Left ventricle myocardium superior (tissue), 1 donor: ENCODE measurements at regions not wholly inside any gene's neighbourhood (a gene's known extent, or its start where the extent isn't known, plus 50 kb on each side); places are given as distances from the start of the nearest gene placed in this dataset.
A peak's percentile ranks its signal among the peaks of the same experiment; 100 is the strongest.
"Not testable (repeated sequence)": the region's sequence is repeated elsewhere in the genome, so short reads cannot be mapped to it uniquely, and the experiment has no call there.

Source experiments
- ATAC-seq: fragments of 200-7000 bp; cut with Tn5 transposase; one replicate; pipeline ENCODE4 v1.9.1; 2020; ENCODE audit warnings: mild to moderate bottlenecking, moderate library complexity
- DNase-seq: peaks from one replicate; pipeline ENCODE4 v3.0.0-alpha.2; 2020
- intact Hi-C: fragments of 100-400 bp; cut with micrococcal nuclease; formaldehyde crosslinking; loops from one replicate; pipeline ENCODE4 v1.11.0; 2022
- donor health status: DM: no; HTN: yes; CAD: no; lungs with severe emphysema.

DNA sequence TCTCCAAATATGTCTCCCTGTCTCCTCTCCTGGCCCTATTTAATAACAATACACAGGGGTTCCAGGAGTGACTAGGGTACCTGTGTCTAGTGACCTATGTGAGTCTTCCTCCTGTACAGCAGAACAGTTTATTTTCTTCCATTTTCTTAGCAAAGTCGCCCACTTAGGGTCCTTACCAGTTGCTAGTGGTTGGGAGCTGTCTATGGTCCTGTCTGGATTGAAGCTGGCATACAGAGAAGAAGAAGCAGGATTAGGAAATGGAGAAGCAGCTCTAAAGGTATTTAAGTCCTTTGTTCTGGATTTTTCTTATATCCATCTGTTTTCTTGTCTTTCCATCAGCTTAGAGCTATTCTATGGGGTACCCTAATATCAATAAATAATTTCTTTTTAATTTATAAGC, 587.1 kb upstream of the CPEB2 start:
- ATAC-seq: no peak
- intact Hi-C loops: no loop called here
- no peak for DNase-seq

DNA sequence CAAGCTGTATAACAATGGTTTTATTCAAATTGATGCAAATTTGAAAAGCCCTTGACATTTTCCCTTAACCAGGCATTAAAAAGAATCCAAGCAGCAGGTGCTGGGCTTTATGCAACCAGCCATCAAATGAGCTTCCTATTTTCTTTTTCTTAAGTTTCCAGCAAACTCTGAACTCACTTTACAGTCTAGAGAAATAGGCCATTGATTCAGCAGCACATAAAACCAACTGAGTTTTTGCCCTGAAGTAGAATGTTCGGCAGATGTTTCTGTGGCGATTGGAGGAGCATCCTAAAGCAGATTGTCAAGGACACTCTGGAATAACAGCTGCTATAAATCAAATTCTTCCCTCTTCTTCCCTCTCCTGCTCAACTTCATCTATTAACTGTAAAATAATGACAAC, 582.8 kb upstream of the CPEB2 start:
- ATAC-seq: no peak
- no peak for DNase-seq
- intact Hi-C loops: no loop called here

DNA sequence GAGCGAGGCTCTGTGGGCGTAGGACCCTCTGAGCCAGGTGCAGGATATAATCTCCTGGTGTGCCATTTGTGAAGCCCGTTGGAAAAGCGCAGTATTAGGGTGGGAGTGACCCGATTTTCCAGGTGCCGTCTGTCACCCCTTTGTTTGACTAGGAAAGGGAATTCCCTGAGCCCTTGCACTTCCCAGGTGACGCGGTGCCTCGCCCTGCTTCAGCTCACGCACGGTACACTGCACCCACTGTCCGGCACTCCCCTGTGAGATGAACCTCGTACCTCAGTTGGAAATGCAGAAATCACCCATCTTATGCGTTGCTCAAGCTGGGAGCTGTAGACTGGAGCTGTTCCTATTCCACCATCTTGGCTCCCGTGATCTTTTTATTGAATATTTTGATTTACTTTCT, 576.0 kb upstream of the CPEB2 start:
- intact Hi-C loops, ATAC-seq, DNase-seq: not testable (repeated sequence)

DNA sequence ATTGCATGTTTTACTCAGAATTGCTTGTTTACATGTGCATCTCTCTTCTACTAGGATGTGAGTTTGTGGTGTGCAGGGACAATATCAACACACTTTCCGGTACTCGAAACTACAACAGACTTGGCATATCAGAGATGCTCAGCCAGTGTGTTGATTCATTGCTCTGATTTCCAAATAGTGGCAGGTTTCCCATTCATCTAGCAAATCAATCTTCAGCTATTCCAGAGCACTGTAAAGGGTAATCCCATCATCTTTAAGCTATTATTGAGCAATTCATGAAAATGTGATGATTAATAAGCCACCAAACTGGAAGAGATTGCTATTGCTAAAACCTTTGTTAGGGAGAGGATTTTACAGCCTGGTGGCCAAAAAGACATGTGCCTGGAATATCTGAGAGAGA, 574.2 kb upstream of the CPEB2 start:
- ATAC-seq: no peak

DNA sequence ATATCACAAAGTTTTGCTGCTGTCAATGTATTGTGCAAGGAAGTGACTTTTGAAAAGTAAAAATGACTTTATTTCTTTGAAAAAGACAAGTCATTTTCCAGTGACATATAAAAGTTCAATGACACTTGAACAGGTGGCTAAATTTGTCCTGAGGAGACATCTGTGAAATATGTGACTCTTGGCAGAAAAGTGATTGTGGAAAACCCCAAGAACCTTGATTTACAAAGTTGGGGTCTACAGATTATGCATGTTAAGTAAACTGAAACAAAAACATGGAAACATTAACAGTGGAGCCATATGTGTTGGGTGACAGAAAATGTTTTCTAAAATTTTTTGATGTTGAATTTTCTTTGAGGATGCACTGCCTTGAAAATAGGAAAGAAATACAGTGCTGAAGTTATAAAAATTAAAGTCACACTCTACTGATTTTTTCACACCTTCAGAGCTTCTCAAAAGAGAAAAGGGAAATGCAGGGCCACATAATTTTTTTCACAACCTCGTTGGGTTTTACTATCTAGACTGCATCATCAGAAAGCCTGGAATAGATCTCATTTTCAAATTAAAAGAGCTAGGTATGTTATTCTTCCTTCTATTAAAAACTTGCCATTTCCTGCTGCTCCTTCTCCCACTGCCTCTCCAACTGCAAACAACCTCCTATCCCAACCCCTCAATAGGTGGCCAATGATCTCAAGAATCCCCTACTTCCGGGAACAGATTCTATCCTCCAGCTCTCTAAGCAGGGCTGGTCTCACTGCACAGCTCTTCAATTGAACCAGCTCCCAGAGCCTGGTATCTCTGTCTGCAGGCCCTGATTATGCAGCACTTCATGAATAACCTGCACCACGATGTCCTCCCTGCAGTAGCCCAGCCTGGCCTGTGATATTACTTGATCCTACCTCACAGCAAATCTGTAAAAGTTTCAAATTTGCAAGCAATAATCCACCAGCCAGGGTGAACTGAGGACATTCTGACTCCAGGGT, 570.8 kb upstream of the CPEB2 start:
- intact Hi-C loops: no loop called here
- DNase-seq (no peak), ATAC-seq (peak; percentile 86)

More for the DNA sequence above, 574.2 kb upstream of the CPEB2 start:
- intact Hi-C loops: no loop called here
- DNase-seq: no peak

DNA sequence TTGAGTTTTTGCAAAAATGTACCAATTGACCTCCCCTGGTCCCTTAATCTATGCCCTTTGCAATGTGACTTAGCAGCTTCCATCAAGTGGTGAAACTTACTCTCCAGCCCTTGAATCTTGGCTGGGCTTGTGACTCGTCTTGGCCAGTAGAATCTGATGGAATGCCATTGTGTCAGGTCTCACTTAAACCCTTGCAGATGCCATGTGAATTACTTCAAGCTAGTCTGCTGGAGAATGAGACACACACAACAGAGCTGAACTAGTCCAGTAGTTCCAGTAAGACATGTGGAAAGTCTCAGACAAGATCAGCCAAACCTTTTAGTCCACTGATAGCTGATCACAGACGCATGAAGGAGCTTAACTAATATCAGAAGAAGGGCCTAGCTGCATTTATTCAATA, 567.8 kb upstream of the CPEB2 start:
- intact Hi-C loops: no loop called here
- ATAC-seq: peak; percentile 63
- DNase-seq: no peak

DNA sequence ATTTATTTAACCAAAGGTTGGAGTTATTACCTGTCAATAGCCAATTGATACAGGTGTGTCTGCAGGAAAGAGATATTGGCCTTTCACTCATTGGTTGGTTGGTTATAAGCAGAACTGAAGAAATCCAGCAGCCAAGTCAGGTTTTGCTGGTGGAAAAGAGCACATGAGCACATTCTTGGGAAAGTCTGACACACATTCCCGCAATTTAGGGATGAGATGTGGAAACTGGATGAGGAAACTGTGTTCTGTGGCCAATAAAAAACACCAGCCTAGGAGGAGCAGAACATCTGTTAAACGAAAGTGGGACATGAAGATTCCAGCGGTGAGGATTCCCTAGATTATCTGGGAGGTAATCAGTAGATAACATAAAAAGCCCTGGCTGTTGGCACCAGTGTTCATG, 567.4 kb upstream of the CPEB2 start:
- ATAC-seq: no peak
- intact Hi-C loops: no loop called here
- DNase-seq: no peak

DNA sequence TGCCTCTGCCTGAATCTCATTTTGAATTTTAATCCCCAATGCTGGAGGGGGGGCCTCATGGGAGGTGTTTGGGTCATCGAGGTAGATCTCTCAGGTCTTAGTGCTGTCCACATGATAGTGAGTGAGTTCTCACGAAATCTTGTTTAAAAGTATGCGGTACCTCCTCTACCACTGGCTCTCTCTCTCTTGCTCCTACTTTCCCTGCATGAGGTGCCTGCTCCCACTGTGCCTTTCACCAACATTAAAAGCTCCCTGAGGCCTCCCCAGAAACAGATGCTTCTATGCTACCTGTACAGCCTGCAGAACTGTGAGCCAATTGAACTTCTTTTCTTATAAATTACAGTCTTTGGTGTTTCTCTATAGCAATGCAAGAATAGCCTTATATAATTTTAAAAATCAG, 560.7 kb upstream of the CPEB2 start:
- DNase-seq (no peak), ATAC-seq (no peak)
- intact Hi-C loops: no loop called here

DNA sequence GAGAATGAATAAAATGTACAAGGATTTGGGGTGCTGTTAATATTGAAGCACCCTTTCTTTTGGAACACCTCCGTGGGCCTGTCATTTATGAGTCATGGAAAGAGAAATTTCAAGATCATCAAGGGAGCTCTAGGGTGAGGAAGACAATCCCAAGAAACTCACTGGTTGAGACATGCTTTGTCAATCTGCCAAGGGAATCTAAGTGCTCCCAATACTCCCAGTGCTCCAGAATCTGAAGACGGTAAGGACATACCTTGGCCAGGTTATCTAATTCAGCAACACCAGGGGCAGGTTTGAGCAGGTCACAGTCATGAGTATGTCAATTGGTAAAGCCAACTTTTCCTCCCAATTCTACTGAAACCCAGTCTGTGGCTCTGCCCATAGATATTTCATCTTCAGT, 556.4 kb upstream of the CPEB2 start:
- intact Hi-C loops: no loop called here
- ATAC-seq: no peak
- no peak for DNase-seq

DNA sequence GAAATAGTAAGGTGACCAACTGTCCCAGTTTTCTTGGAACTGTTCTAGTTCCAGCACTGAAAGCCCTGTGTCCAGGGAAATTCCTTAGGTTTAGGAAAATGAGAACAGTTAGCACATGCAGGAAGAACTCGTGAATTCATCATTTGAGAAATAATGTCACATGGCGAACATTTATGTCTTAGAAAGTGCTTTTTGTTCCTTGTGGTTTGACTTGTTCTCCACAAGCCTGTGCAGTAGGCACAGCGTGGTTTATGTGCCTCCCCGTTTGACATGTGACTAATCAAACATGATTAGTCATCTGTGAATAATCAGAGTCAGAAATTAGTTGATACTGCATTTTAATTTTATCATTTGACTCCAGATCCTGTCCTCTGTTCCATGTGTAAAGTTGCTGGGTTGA, 556.0 kb upstream of the CPEB2 start:
- ATAC-seq (no peak), DNase-seq (no peak)

DNA sequence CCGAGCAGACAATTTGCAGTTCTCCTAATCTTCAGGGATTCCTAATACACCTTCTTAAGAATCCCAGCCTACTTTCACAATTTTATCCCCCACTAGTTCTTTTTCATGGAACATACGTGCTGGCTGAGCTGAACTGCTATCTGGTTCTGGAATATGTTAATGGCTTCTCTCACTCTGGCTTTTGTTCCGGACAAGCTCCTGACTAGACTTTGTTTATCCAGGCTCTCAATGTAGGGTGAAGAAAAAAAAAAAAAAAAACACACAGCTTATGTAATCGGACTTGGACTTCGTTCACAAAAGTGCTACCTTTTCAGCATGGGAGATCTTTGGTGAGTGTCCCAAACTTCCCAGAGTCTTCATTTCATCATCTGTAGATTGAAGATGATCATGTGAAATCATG, 555.4 kb upstream of the CPEB2 start:
- intact Hi-C loops: no loop called here
- DNase-seq: no peak
- ATAC-seq: peak; percentile 73

More for the DNA sequence above, 556.0 kb upstream of the CPEB2 start:
- intact Hi-C loops: no loop called here

DNA sequence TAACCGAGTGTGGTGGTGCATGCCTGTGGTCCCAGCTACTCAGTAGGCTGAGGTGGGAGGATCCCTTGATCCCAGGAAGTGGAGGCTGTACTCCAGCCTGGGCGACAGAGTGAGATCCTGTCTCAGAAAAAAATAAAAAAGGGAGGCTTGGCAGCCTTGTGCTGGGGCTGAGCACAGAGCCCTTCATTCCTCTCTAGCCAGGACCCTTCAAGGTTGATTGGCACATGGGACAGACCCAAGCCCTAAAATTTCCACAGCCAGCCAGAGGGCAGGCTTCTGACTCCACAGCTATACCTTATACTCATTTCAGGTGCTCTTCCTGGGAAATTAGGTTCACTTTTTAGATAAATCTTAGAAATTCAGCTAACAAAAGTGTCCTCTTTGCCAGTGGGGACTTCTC, 553.0 kb upstream of the CPEB2 start:
- peak; percentile 67 for ATAC-seq
- DNase-seq: no peak

DNA sequence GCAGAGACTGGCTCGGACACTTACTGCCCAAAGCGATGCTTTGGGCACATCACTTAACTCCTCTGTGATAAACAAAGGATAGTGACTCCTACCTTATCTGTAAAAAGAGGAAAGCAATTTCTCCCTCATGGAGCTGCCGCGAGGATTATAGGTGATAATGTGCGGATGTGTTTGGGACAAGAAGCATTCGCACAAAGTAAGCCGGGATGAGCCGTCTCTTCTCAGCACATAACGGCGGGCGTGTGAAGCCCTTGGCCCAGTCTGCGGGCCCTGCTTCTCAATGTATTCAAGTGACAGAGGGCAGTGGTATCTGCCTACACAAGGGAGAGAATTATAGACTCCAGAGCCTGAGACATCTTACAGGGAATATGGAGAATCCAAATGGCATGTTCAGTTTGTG, 550.3 kb upstream of the CPEB2 start:
- intact Hi-C loops: no loop called here
- peak; percentile 24 for ATAC-seq

More for the DNA sequence above, 553.0 kb upstream of the CPEB2 start:
- intact Hi-C loops: no loop called here

DNA sequence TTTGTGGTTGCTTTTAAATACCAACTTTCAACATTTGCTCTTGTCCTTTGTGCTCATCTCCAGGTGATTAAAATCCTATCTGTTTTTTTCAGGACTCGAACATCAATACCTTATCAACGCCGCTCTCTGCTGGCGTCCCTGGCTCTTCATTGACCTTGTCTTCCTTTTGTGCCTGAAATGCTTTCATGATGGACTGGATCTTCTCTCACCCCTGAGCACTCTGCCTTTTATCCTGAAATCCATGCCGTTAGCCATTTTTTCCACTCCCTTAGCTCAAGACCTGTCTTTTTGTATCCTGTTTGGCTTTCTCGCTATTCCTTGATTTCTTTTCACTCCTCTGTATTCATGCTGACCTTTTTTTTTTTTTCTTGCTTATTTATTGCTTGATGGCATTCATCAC, 549.5 kb upstream of the CPEB2 start:
- intact Hi-C loops: no loop called here
- DNase-seq (no peak), ATAC-seq (no peak)

More for the DNA sequence above, 550.3 kb upstream of the CPEB2 start:
- DNase-seq: no peak

DNA sequence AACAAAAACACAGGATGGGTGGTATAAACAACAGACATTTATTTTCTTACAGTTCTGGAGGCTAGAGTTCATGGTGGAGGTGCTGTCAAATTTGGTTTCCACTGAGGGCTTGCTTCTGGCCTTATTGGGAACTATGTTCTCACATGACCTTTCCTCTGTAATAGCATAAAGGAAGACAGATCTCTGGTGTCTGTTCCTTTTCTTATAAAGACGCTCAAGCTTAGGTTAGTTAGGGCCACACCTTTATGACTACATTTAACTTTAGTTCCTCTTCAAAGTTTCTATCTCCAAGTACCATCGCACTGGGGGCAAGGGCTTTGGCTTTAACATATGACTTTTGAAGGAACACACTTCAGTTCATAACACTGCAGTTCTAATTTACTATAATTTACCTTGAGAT, 543.8 kb upstream of the CPEB2 start:
- DNase-seq (no peak), ATAC-seq (no peak)
- intact Hi-C loops: no loop called here

DNA sequence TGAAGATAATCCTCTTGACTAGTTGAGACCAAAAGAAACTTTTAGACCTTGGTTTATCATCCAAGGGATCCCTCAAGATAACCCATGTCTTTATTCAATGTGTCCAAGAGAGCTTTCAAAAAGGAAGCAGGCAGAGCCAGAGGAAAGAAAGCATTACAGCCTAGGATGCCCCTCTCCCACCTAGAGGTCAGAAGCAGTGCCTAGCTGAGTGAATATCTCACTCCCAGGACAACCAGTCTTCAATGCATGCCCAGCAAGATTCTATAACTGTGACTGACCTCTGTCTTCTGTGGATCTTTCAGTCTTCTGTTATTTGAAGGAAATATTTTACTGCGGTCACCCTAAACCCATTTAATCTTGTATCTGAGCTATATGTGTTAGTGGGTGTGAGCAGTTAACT, 537.2 kb upstream of the CPEB2 start:
- no peak for DNase-seq
- intact Hi-C loops: no loop called here
- peak; percentile 66 for ATAC-seq

DNA sequence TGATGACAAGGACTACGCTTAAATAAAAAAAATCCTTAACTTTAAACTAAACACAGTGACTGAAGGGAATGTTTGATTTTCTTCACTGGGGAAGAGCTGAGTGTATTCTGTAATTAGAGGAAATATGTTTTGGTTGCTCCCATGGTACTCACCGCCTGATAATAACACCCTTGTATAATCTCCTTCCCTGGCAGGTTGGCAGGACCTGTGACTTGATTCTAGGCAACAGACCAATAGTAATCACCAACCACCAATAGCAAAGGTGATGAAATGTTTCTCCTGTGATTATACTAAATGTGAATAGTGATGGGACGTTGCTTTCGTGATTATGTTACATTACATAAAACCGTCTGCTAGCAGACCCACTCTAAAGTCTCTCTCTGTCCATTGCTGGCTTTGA, 536.8 kb upstream of the CPEB2 start:
- ATAC-seq (peak; percentile 99), DNase-seq (no peak)

DNA sequence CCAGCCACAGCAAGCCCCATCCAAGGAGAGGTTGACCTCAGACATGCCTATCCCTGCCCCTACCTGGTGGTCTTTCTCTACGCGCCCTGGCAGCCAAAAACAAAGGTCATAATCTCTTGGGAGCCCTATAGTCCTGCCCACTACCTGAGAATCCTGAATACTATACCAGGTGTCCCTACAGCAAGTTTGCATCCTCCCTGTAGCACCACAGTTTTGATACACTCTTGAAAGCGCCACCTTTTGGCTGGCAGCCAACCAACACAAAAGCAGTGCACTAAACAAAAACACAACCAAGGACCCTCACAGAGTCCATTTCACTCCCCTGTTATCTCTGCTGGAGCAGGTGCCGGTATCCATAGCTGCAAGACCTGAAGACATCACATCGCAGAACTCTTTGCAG, 523.8 kb upstream of the CPEB2 start:
- intact Hi-C loops: no loop called here

More for the DNA sequence above, 536.8 kb upstream of the CPEB2 start:
- intact Hi-C loops: no loop called here

DNA sequence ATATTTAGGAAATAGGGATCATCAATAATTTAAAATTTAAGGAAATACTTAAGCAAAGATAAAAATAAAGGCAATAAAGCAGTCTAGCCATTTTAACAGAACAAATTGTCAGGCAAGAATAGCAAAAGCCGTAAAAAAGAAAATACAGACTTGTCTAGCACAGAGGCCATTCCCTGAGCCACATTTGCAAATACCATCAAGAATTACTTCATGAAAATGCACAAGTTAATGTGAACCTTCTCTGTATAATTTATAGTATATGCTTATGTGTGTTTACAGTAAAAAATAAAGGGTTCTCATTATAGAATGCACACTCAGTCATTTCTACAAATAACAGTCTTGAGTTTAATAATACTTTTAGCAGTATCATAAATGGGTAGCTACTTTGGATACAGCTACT, 505.9 kb upstream of the CPEB2 start:
- no peak for ATAC-seq
- DNase-seq: no peak
- intact Hi-C loops: no loop called here

More for the DNA sequence above, 523.8 kb upstream of the CPEB2 start:
- ATAC-seq (no peak), DNase-seq (no peak)

DNA sequence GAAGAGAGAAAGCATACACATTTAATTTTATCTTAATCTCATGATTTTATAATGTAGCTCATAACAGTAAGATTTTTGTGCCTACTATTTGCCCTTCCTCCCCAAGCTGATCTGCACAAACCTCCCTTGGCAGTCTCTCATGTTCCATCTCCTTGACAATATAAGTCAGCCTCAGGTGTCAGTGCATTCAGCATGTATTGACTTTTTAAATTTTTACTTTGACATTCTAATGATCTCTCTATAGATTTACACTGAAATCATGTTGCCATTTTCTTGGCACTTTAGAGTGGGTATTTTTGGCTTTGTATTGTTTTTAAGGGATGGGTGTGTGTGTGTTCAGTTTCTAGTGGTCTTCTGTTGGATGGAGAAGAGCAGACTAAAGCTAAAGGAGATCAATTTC, 505.3 kb upstream of the CPEB2 start:
- DNase-seq: no peak
- ATAC-seq: no peak
- intact Hi-C loops: no loop called here

DNA sequence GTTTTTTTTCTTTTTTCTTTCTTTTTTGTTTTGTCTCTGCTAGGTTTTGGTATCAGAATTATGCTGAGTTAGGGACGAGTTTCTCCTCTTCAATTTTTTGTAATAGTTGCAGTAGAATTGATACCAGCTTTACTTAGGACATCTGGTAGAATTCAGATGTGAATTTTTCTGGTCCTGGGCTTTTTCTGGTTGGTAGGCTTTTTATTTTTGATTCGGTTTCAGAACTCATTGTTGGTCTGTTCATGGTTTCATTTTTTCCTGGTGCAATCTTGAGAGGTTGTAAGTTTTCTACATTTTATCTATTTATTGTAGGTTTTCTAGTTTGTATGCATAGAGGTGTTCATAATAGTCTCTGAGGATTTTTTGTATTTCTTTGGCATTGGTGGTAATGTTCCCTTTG, 498.1 kb upstream of the CPEB2 start:
- DNase-seq (no peak), ATAC-seq (no peak)
- intact Hi-C loops: no loop called here
